SK-N-SH treated with all-trans-retinoic acid at 6 μM for 48 hours (cell line): ENCODE measurements at regions not wholly inside any gene's neighbourhood (a gene's known extent, or its start where the extent isn't known, plus 50 kb on each side); places are given as distances from the start of the nearest gene placed in this dataset.

Experiments
- ATAC-seq: fragments of 200-7000 bp; cut with Tn5 transposase; 3 replicates; pipeline ENCODE4 v1.9.1; 2020; ENCODE audit warnings: mild to moderate bottlenecking, moderate library complexity
- ARNTL ChIP-seq: fragments of 450-650 bp; formaldehyde crosslinking; IDR thresholded peaks from 2 replicates; pipeline ENCODE4 v1.5.0; 2020; ENCODE audit warnings: low read depth, mild to moderate bottlenecking, moderate library complexity, borderline replicate concordance
- BACH2 ChIP-seq: fragments of 250-450 bp; sonication (Bioruptor Pico); IDR thresholded peaks from 2 replicates; pipeline ENCODE4 v1.9.0; 2021; ENCODE audit warnings: mild to moderate bottlenecking, borderline replicate concordance
- CSDC2 ChIP-seq: fragments of 250-450 bp; sonication (Bioruptor Pico); IDR thresholded peaks from 2 replicates; pipeline ENCODE4 v1.5.0; 2020; ENCODE audit warnings: mild to moderate bottlenecking, moderate library complexity
- ISL1 ChIP-seq: fragments of 250-450 bp; sonication (Bioruptor Pico); IDR thresholded peaks from 2 replicates; pipeline ENCODE4 v2.1.2; 2022; ENCODE audit warnings: mild to moderate bottlenecking, moderate library complexity
- OSR1 ChIP-seq: fragments of 250-450 bp; sonication (Bioruptor Pico); IDR thresholded peaks from 2 replicates; pipeline ENCODE4 v1.8.0; 2022; ENCODE audit warnings: moderate library complexity, mild to moderate bottlenecking, inconsistent platforms
- RARB ChIP-seq: fragments of 250-450 bp; sonication (Bioruptor Pico); IDR thresholded peaks from 2 replicates; pipeline ENCODE4 v1.8.0; 2021; ENCODE audit warnings: mild to moderate bottlenecking, moderate library complexity
- SNAI2 ChIP-seq: fragments of 250-450 bp; sonication (Bioruptor Pico); IDR thresholded peaks from 2 replicates; pipeline ENCODE4 v1.5.0; 2020; ENCODE audit warnings: mild to moderate bottlenecking, moderate library complexity
- TCF4 ChIP-seq: fragments of 250-450 bp; sonication (Bioruptor Pico); IDR thresholded peaks from 2 replicates; pipeline ENCODE4 v1.8.0; 2021; ENCODE audit warnings: mild to moderate bottlenecking, moderate library complexity, borderline replicate concordance
- TOX ChIP-seq: fragments of 250-450 bp; sonication (Bioruptor Pico); IDR thresholded peaks from 2 replicates; pipeline ENCODE4 v1.8.0; 2021; ENCODE audit warnings: mild to moderate bottlenecking, moderate library complexity, borderline replicate concordance
- TSHZ2 ChIP-seq: fragments of 250-450 bp; sonication (Bioruptor Pico); IDR thresholded peaks from 2 replicates; pipeline ENCODE4 v1.5.0; 2020; ENCODE audit warnings: mild to moderate bottlenecking, moderate library complexity
- ZC3H10 ChIP-seq: fragments of 250-450 bp; sonication (Bioruptor Pico); IDR thresholded peaks from 2 replicates; pipeline ENCODE4 v1.5.1; 2021; ENCODE audit warnings: mild to moderate bottlenecking, moderate library complexity
- ZFP3 ChIP-seq: fragments of 250-450 bp; sonication (Bioruptor Pico); IDR thresholded peaks from 2 replicates; pipeline ENCODE4 v1.5.0; 2020; ENCODE audit warnings: mild to moderate bottlenecking, moderate library complexity
- ZFP30 ChIP-seq: fragments of 450-650 bp; formaldehyde crosslinking; IDR thresholded peaks from 2 replicates; pipeline ENCODE4 v1.5.0; 2022; ENCODE audit warnings: mild to moderate bottlenecking, moderate library complexity
- ZNF565 ChIP-seq: fragments of 450-650 bp; formaldehyde crosslinking; conservative IDR thresholded peaks from 2 replicates; pipeline ENCODE4 v1.5.0; 2020; ENCODE audit warnings: low read depth, mild to moderate bottlenecking, moderate library complexity
- ZNF70 ChIP-seq: fragments of 450-650 bp; formaldehyde crosslinking; IDR thresholded peaks from 2 replicates; pipeline ENCODE4 v1.5.0; 2020; ENCODE audit warnings: mild to moderate bottlenecking, moderate library complexity
- ZNF8 ChIP-seq: fragments of 450-650 bp; formaldehyde crosslinking; IDR thresholded peaks from 2 replicates; pipeline ENCODE4 v1.5.0; 2020; ENCODE audit warnings: mild to moderate bottlenecking, moderate library complexity
- TF ChIP-seq, protein P1 (sequence below): fragments of 250-450 bp; sonication (Bioruptor Pico); IDR thresholded peaks from 2 replicates; pipeline ENCODE4 v1.8.0; 2020; ENCODE audit warnings: mild to moderate bottlenecking, moderate library complexity, borderline replicate concordance
- TF ChIP-seq, protein P2 (sequence below): fragments of 250-450 bp; sonication (Bioruptor Pico); IDR thresholded peaks from 2 replicates; pipeline ENCODE4 v1.8.0; 2021; ENCODE audit warnings: low read depth, mild to moderate bottlenecking, moderate library complexity, borderline replicate concordance
- TF ChIP-seq, protein P3 (sequence below): fragments of 250-450 bp; sonication (Bioruptor Pico); IDR thresholded peaks from 2 replicates; pipeline ENCODE4 v1.5.1; 2020; ENCODE audit warnings: low read depth, mild to moderate bottlenecking, moderate library complexity
- TF ChIP-seq, protein P4 (sequence below): fragments of 250-450 bp; sonication (Bioruptor Pico); IDR thresholded peaks from 2 replicates; pipeline ENCODE4 v1.5.1; 2021; ENCODE audit warnings: mild to moderate bottlenecking, moderate library complexity

DNA sequence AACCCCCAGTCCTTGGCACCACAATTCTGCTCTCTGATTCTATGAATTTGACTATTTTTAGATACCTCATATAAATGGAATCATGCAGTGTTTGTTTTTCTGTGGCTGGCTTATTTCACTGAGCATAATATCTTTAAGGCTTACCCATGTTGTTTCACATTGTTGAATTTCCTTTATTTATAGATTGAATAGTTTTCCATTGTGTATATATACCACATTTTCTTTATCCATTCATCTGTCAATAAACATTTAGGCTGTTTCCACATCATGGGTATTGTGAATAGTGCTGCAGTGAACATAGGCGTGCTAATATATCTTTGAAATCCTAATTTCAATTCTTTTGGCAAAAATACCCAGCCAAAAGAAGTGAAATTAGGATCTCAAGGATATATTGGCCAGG, 126.7 kb upstream of the SLC38A2 start (continued):
- TF ChIP-seq, protein P1, sequence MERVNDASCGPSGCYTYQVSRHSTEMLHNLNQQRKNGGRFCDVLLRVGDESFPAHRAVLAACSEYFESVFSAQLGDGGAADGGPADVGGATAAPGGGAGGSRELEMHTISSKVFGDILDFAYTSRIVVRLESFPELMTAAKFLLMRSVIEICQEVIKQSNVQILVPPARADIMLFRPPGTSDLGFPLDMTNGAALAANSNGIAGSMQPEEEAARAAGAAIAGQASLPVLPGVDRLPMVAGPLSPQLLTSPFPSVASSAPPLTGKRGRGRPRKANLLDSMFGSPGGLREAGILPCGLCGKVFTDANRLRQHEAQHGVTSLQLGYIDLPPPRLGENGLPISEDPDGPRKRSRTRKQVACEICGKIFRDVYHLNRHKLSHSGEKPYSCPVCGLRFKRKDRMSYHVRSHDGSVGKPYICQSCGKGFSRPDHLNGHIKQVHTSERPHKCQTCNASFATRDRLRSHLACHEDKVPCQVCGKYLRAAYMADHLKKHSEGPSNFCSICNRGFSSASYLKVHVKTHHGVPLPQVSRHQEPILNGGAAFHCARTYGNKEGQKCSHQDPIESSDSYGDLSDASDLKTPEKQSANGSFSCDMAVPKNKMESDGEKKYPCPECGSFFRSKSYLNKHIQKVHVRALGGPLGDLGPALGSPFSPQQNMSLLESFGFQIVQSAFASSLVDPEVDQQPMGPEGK (CRISPR knock-in tag), result no peak
- TF ChIP-seq ZFP30 (CRISPR knock-in tag), result no peak
- no peak for TF ChIP-seq ARNTL (CRISPR knock-in tag)
- TF ChIP-seq, protein P2, sequence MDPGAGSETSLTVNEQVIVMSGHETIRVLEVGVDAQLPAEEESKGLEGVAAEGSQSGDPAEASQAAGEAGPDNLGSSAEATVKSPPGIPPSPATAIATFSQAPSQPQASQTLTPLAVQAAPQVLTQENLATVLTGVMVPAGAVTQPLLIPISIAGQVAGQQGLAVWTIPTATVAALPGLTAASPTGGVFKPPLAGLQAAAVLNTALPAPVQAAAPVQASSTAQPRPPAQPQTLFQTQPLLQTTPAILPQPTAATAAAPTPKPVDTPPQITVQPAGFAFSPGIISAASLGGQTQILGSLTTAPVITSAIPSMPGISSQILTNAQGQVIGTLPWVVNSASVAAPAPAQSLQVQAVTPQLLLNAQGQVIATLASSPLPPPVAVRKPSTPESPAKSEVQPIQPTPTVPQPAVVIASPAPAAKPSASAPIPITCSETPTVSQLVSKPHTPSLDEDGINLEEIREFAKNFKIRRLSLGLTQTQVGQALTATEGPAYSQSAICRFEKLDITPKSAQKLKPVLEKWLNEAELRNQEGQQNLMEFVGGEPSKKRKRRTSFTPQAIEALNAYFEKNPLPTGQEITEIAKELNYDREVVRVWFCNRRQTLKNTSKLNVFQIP, result no peak
- TF ChIP-seq ISL1 (CRISPR knock-in tag), result no peak

DNA sequence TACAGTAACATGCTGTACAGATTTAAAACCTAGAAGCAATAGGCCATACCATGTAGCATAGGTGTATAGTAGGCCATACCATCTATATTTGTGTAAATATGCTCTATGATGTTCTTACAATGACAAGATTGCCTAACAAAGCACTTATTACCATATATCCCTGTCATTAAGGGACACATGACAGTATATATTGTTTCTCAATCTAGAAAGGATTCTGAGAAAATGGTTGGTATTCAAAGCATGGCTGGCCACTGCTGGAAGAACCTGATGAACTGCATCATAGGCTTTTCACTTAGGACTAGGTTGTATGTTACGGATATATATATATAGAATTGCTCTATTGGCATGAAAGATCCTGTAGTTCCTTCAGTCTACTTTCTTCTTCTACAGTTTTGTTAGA, 125.2 kb upstream of the SLC38A2 start:
- TF ChIP-seq ISL1 (CRISPR knock-in tag) (no peak), ZNF565 (CRISPR knock-in tag) (no peak), ZNF70 (CRISPR knock-in tag) (no peak), CSDC2 (CRISPR knock-in tag) (no peak), ZFP3 (CRISPR knock-in tag) (no peak), ZNF8 (CRISPR knock-in tag) (no peak), TSHZ2 (CRISPR knock-in tag) (no peak), OSR1 (no peak), ARNTL (CRISPR knock-in tag) (no peak), ZFP30 (CRISPR knock-in tag) (no peak), RARB (CRISPR knock-in tag) (no peak), BACH2 (CRISPR knock-in tag) (no peak)
- ATAC-seq, result no peak

- peak; percentile 84 for ATAC-seq
- peak; percentile 79 for TF ChIP-seq ISL1 (CRISPR knock-in tag)
- TF ChIP-seq SNAI2 (CRISPR knock-in tag), result no peak
- no peak for TF ChIP-seq ZNF565 (CRISPR knock-in tag)
- TF ChIP-seq, protein P3, sequence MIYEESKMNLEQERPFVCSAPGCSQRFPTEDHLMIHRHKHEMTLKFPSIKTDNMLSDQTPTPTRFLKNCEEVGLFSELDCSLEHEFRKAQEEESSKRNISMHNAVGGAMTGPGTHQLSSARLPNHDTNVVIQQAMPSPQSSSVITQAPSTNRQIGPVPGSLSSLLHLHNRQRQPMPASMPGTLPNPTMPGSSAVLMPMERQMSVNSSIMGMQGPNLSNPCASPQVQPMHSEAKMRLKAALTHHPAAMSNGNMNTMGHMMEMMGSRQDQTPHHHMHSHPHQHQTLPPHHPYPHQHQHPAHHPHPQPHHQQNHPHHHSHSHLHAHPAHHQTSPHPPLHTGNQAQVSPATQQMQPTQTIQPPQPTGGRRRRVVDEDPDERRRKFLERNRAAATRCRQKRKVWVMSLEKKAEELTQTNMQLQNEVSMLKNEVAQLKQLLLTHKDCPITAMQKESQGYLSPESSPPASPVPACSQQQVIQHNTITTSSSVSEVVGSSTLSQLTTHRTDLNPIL (CRISPR knock-in tag), result peak; percentile 58; the same call in 1 of the 2 replicates
- TF ChIP-seq TSHZ2 (CRISPR knock-in tag), result no peak
- TF ChIP-seq, all 23 proteins: peak for 2
Measured at GRCh38 chr12:46494424-46494823, 121.9 kb upstream of the SLC38A2 start.

GRCh38 chr12:46493834-46494181, 121.2 kb upstream of the SLC38A2 start:
- ATAC-seq, result no peak; the same call in 2 of the 3 replicates
- TF ChIP-seq ZC3H10, result no peak
- TF ChIP-seq ARNTL (CRISPR knock-in tag), result no peak
- TF ChIP-seq, protein P4, sequence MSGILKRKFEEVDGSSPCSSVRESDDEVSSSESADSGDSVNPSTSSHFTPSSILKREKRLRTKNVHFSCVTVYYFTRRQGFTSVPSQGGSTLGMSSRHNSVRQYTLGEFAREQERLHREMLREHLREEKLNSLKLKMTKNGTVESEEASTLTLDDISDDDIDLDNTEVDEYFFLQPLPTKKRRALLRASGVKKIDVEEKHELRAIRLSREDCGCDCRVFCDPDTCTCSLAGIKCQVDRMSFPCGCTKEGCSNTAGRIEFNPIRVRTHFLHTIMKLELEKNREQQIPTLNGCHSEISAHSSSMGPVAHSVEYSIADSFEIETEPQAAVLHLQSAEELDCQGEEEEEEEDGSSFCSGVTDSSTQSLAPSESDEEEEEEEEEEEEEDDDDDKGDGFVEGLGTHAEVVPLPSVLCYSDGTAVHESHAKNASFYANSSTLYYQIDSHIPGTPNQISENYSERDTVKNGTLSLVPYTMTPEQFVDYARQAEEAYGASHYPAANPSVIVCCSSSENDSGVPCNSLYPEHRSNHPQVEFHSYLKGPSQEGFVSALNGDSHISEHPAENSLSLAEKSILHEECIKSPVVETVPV, result no peak
- no peak for TF ChIP-seq TCF4 (CRISPR knock-in tag)
- TF ChIP-seq CSDC2 (CRISPR knock-in tag), result no peak
- TF ChIP-seq TOX, result no peak
- no peak for TF ChIP-seq BACH2 (CRISPR knock-in tag)
- no peak for TF ChIP-seq OSR1
- TF ChIP-seq TSHZ2 (CRISPR knock-in tag), result no peak
